ENCODE measurements at regions not wholly inside any gene's neighbourhood (a gene's known extent, or its start where the extent isn't known, plus 50 kb on each side); places are given as distances from the start of the nearest gene placed in this dataset.

- in situ Hi-C loops (cut with MboI; ENCODE audit: low pct_unique_long_range_greater_than_20kb in 2 of 9, low sequenced_read_pairs in 9 of 9, unreplicated experiment in 9 of 9) = no loop called here
- ATAC-seq (replicated peaks in 6 of 8) = no peak
- Histone ChIP-seq H3K27ac (no peak overlapping the region), H3K4me1 (replicated peaks in 1 of 2) (peaks cover 15 to 18% of the 10 kb centered on the region in 2 donors), H3K4me3 (no peak overlapping the region)
- WGBS, 10 experiments = 48 to 100% (median 88%) methylated on average over 1 to 12 of the region's 28 CpGs
Observed at GRCh38 chr2:15808204-15808910, 132.0 kb upstream of the MYCN start.

GRCh38 chr2:15808944-15809343 lies 131.4 kb upstream of the MYCN start:
- H3K4me1 ChIP-seq (replicated peaks in 1 of 2) = peaks cover 15 to 18% of the 10 kb centered on the region in 2 donors
- WGBS, 10 experiments = 0 to 100% (median 83%) methylated on average over 1 to 7 of the region's 8 CpGs; no CpG with 5 or more reads in 2 of the 10 experiments
- ATAC-seq (replicated peaks in 6 of 8) = peak in 5 of 8 experiments; percentile 12 to 80 (median 54)
- H3K27ac ChIP-seq = no peak overlapping the region
- in situ Hi-C loops (cut with MboI; ENCODE audit: low pct_unique_long_range_greater_than_20kb in 2 of 9, low sequenced_read_pairs in 9 of 9, unreplicated experiment in 9 of 9) = no loop called here
- H3K4me3 ChIP-seq = no peak overlapping the region

GRCh38 chr2:15809404-15809803 lies 130.9 kb upstream of the MYCN start:
- in situ Hi-C loops (cut with MboI; ENCODE audit: low pct_unique_long_range_greater_than_20kb in 2 of 9, low sequenced_read_pairs in 9 of 9, unreplicated experiment in 9 of 9) = no loop called here
- Histone ChIP-seq H3K4me3 (no peak overlapping the region), H3K4me1 (replicated peaks in 1 of 2) (peaks cover 15 to 18% of the 10 kb centered on the region in 2 donors), H3K27ac (peak overlapping the region in 1 of 2 donors; percentile 45)
- 0 to 53% (median 36%) methylated on average over 1 to 10 of the region's 11 CpGs; no CpG with 5 or more reads in 6 of the 10 experiments for WGBS, 10 experiments
- ATAC-seq (replicated peaks in 6 of 8) = peak in 5 of 8 experiments; percentile 46 to 87 (median 62)

GRCh38 chr2:15810477-15811150 lies 129.7 kb upstream of the MYCN start:
- Histone ChIP-seq H3K4me1 (replicated peaks in 1 of 2) (peaks cover 19 to 27% of the 10 kb centered on the region in 2 donors), H3K27ac (no peak overlapping the region), H3K4me3 (no peak overlapping the region)
- in situ Hi-C loops (cut with MboI; ENCODE audit: low pct_unique_long_range_greater_than_20kb in 2 of 9, low sequenced_read_pairs in 9 of 9, unreplicated experiment in 9 of 9) = no loop called here
- ATAC-seq (replicated peaks in 6 of 8) = no peak
- 10 to 100% (median 86%) methylated on average over 1 to 6 of the region's 12 CpGs; no CpG with 5 or more reads in 4 of the 10 experiments for WGBS, 10 experiments

- no peak overlapping the region for H3K4me3 ChIP-seq
- H3K4me1 ChIP-seq (replicated peaks in 1 of 2) = peaks cover 19 to 27% of the 10 kb centered on the region in 2 donors
- H3K27ac ChIP-seq = no peak overlapping the region
- WGBS, 10 experiments = 31 to 100% (median 90%) methylated on average over 1 to 3 of the region's 8 CpGs; no CpG with 5 or more reads in 5 of the 10 experiments
- ATAC-seq (replicated peaks in 6 of 8) = no peak
- in situ Hi-C loops (cut with MboI; ENCODE audit: low pct_unique_long_range_greater_than_20kb in 2 of 9, low sequenced_read_pairs in 9 of 9, unreplicated experiment in 9 of 9) = no loop called here
Observed at GRCh38 chr2:15811367-15811766, 129.0 kb upstream of the MYCN start.

- WGBS, 10 experiments = 0 to 82% (median 65%) methylated on average over 2 to 10 of the region's 10 CpGs
- Histone ChIP-seq H3K27ac (no peak overlapping the region), H3K4me3 (no peak overlapping the region), H3K4me1 (replicated peaks in 1 of 2) (peaks cover 16 to 27% of the 10 kb centered on the region in 2 donors)
- ATAC-seq (replicated peaks in 6 of 8) = peak in 3 of 8 experiments; percentile 23 to 79 (median 28)
- in situ Hi-C loops (cut with MboI; ENCODE audit: low pct_unique_long_range_greater_than_20kb in 2 of 9, low sequenced_read_pairs in 9 of 9, unreplicated experiment in 9 of 9) = no loop called here
Observed at GRCh38 chr2:15812187-15812780, 128.1 kb upstream of the MYCN start.

- 0 to 100% (median 80%) methylated on average over 1 to 2 of the region's 7 CpGs; no CpG with 5 or more reads in 1 of the 10 experiments for WGBS, 10 experiments
- no peak overlapping the region for H3K4me3 ChIP-seq
- in situ Hi-C loops (cut with MboI; ENCODE audit: low pct_unique_long_range_greater_than_20kb in 2 of 9, low sequenced_read_pairs in 9 of 9, unreplicated experiment in 9 of 9) = no loop called here
- peaks cover 27 to 39% of the 10 kb centered on the region in 2 donors for H3K4me1 ChIP-seq (replicated peaks in 1 of 2)
- no peak overlapping the region for H3K27ac ChIP-seq
- no peak for ATAC-seq (replicated peaks in 6 of 8)
Observed at GRCh38 chr2:15813481-15814266, 126.7 kb upstream of the MYCN start.

GRCh38 chr2:15814403-15814802 lies 125.9 kb upstream of the MYCN start:
- WGBS, 10 experiments = 10 to 100% (median 71%) methylated on average over 2 to 5 of the region's 8 CpGs; no CpG with 5 or more reads in 4 of the 10 experiments
- Histone ChIP-seq H3K4me1 (replicated peaks in 1 of 2) (peaks cover 29 to 40% of the 10 kb centered on the region in 2 donors), H3K4me3 (no peak overlapping the region), H3K27ac (no peak overlapping the region)
- no peak for ATAC-seq (replicated peaks in 6 of 8)
- in situ Hi-C loops (cut with MboI; ENCODE audit: low pct_unique_long_range_greater_than_20kb in 2 of 9, low sequenced_read_pairs in 9 of 9, unreplicated experiment in 9 of 9) = no loop called here

- Histone ChIP-seq H3K4me3 (no peak overlapping the region), H3K4me1 (replicated peaks in 1 of 2) (peaks cover 29 to 40% of the 10 kb centered on the region in 2 donors), H3K27ac (no peak overlapping the region)
- ATAC-seq (replicated peaks in 6 of 8) = peak in 1 of 8 experiments; percentile 37
- in situ Hi-C loops (cut with MboI; ENCODE audit: low pct_unique_long_range_greater_than_20kb in 2 of 9, low sequenced_read_pairs in 9 of 9, unreplicated experiment in 9 of 9) = no loop called here
- 0 to 74% (median 0%) methylated on average over 1 to 6 of the region's 6 CpGs; no CpG with 5 or more reads in 1 of the 10 experiments for whole genome bisulfite sequencing, 10 experiments
Observed at GRCh38 chr2:15814946-15815345, 125.4 kb upstream of the MYCN start.

GRCh38 chr2:15816226-15816625 lies 124.1 kb upstream of the MYCN start:
- Histone ChIP-seq H3K4me3 (no peak overlapping the region), H3K27ac (no peak overlapping the region), H3K4me1 (replicated peaks in 1 of 2) (peaks cover 32 to 43% of the 10 kb centered on the region in 2 donors)
- in situ Hi-C loops (cut with MboI; ENCODE audit: low pct_unique_long_range_greater_than_20kb in 2 of 9, low sequenced_read_pairs in 9 of 9, unreplicated experiment in 9 of 9) = no loop called here
- no peak for ATAC-seq (replicated peaks in 6 of 8)
- WGBS, 10 experiments = 17 to 100% (median 80%) methylated on average over 1 to 3 of the region's 3 CpGs; no CpG with 5 or more reads in 3 of the 10 experiments

GRCh38 chr2:15816674-15817406 lies 123.5 kb upstream of the MYCN start:
- Histone ChIP-seq H3K4me3 (no peak overlapping the region), H3K27ac (no peak overlapping the region), H3K4me1 (replicated peaks in 1 of 2) (peaks cover 32 to 43% of the 10 kb centered on the region in 2 donors)
- no peak for ATAC-seq (replicated peaks in 6 of 8)
- 29 to 86% (median 64%) methylated on average over 1 to 5 of the region's 9 CpGs; no CpG with 5 or more reads in 4 of the 10 experiments for WGBS, 10 experiments
- in situ Hi-C loops (cut with MboI; ENCODE audit: low pct_unique_long_range_greater_than_20kb in 2 of 9, low sequenced_read_pairs in 9 of 9, unreplicated experiment in 9 of 9) = no loop called here

- Histone ChIP-seq H3K27ac (peak overlapping the region in 1 of 2 donors; percentile 4), H3K4me3 (no peak overlapping the region), H3K4me1 (replicated peaks in 1 of 2) (peaks cover 32 to 43% of the 10 kb centered on the region in 2 donors)
- no peak for ATAC-seq (replicated peaks in 6 of 8)
- in situ Hi-C loops (cut with MboI; ENCODE audit: low pct_unique_long_range_greater_than_20kb in 2 of 9, low sequenced_read_pairs in 9 of 9, unreplicated experiment in 9 of 9) = no loop called here
- 0 to 87% (median 50%) methylated on average over 1 to 5 of the region's 6 CpGs; no CpG with 5 or more reads in 2 of the 10 experiments for WGBS, 10 experiments
Observed at GRCh38 chr2:15817748-15818147, 122.6 kb upstream of the MYCN start.

Measured in motor neuron (in vitro differentiated cells).